ENCODE measurements at regions not wholly inside any gene's neighbourhood (a gene's known extent, or its start where the extent isn't known, plus 50 kb on each side); places are given as distances from the start of the nearest gene placed in this dataset.
"Not testable (repeated sequence)": the region's sequence is repeated elsewhere in the genome, so short reads cannot be mapped to it uniquely, and the experiment has no call there.

- no peak for DNase-seq (ENCODE audit: low spot score)
- TF ChIP-seq, protein P1, sequence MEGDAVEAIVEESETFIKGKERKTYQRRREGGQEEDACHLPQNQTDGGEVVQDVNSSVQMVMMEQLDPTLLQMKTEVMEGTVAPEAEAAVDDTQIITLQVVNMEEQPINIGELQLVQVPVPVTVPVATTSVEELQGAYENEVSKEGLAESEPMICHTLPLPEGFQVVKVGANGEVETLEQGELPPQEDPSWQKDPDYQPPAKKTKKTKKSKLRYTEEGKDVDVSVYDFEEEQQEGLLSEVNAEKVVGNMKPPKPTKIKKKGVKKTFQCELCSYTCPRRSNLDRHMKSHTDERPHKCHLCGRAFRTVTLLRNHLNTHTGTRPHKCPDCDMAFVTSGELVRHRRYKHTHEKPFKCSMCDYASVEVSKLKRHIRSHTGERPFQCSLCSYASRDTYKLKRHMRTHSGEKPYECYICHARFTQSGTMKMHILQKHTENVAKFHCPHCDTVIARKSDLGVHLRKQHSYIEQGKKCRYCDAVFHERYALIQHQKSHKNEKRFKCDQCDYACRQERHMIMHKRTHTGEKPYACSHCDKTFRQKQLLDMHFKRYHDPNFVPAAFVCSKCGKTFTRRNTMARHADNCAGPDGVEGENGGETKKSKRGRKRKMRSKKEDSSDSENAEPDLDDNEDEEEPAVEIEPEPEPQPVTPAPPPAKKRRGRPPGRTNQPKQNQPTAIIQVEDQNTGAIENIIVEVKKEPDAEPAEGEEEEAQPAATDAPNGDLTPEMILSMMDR (IDR thresholded peaks at IDR 0.05; ENCODE audit: borderline replicate concordance, control extremely low read depth, extremely low read depth, insufficient read depth, missing control alignments), result no peak
- in situ Hi-C loops (cut with MboI; ENCODE audit: low sequenced_read_pairs, unreplicated experiment), result no loop called here
Observed at GRCh38 chr2:189350540-189351209, 90.6 kb upstream of the WDR75 start.

DNA sequence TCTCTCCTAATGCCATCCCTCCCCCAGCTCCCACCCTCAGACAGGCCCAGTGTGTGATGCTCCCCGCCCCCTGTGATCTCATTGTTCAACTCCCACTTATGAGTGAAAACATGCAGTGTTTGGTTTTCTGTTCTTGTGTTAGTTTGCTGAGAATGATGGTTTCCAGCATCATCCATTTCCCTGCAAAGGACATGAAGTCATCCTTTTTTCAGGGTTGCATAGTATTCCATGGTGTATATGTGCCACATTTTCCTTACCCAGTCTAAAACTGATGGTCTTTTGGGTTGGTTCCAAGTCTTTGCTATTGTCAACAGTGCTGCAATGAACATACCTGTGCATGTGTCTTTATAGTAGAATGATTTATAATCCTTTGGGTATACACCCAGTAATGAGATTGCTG is 89.3 kb upstream of the WDR75 start:
- DNase-seq (ENCODE audit: low spot score); in situ Hi-C loops (cut with MboI; ENCODE audit: low sequenced_read_pairs, unreplicated experiment): not testable (repeated sequence)

GRCh38 chr2:189357375-189357774 is 83.9 kb upstream of the WDR75 start:
- DNase-seq (ENCODE audit: low spot score); in situ Hi-C loops (cut with MboI; ENCODE audit: low sequenced_read_pairs, unreplicated experiment): not testable (repeated sequence)

GRCh38 chr2:189360861-189361260 is 80.4 kb upstream of the WDR75 start:
- TF ChIP-seq, protein P1 (IDR thresholded peaks at IDR 0.05; ENCODE audit: borderline replicate concordance, control extremely low read depth, extremely low read depth, insufficient read depth, missing control alignments), result no peak
- no peak for DNase-seq (ENCODE audit: low spot score)
- in situ Hi-C loops (cut with MboI; ENCODE audit: low sequenced_read_pairs, unreplicated experiment), result no loop called here

DNA sequence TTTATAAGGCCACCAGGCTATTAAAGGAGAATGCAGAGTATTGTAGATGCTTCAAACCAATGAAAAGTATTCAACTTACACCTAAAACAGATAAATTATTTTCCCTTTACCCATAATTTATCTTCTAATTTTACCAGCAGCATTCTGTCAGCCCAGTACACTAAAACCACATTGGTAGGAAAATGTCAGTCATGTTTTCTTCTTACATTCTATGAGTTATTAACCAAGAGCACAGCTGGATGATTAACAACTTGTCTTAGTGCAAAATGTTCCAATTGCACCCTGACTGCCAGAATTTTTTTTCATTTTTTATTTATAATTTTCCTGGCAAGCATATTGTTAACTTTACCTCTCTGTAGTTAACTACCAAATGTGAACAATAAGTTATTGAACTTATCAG is 79.0 kb upstream of the WDR75 start:
- no peak for DNase-seq (ENCODE audit: low spot score)
- TF ChIP-seq, protein P1 (IDR thresholded peaks at IDR 0.05; ENCODE audit: borderline replicate concordance, control extremely low read depth, extremely low read depth, insufficient read depth, missing control alignments), result no peak
- in situ Hi-C loops (cut with MboI; ENCODE audit: low sequenced_read_pairs, unreplicated experiment), result no loop called here

GRCh38 chr2:189363559-189363958 is 77.7 kb upstream of the WDR75 start:
- no peak for DNase-seq (ENCODE audit: low spot score)
- TF ChIP-seq, protein P1 (IDR thresholded peaks at IDR 0.05; ENCODE audit: borderline replicate concordance, control extremely low read depth, extremely low read depth, insufficient read depth, missing control alignments), result no peak
- in situ Hi-C loops (cut with MboI; ENCODE audit: low sequenced_read_pairs, unreplicated experiment), result no loop called here

GRCh38 chr2:189364607-189365006 is 76.7 kb upstream of the WDR75 start:
- DNase-seq (ENCODE audit: low spot score), result no peak
- in situ Hi-C loops (cut with MboI; ENCODE audit: low sequenced_read_pairs, unreplicated experiment), result no loop called here
- TF ChIP-seq, protein P1 (IDR thresholded peaks at IDR 0.05; ENCODE audit: borderline replicate concordance, control extremely low read depth, extremely low read depth, insufficient read depth, missing control alignments), result no peak

- DNase-seq (ENCODE audit: low spot score), result no peak
- TF ChIP-seq, protein P1 (IDR thresholded peaks at IDR 0.05; ENCODE audit: borderline replicate concordance, control extremely low read depth, extremely low read depth, insufficient read depth, missing control alignments), result no peak
- in situ Hi-C loops (cut with MboI; ENCODE audit: low sequenced_read_pairs, unreplicated experiment), result no loop called here
Observed at GRCh38 chr2:189366349-189366748, 74.9 kb upstream of the WDR75 start.

Data from GM13976 (cell line).